Fibroblast of mammary gland (primary cell): ENCODE measurements at regions not wholly inside any gene's neighbourhood (a gene's known extent, or its start where the extent isn't known, plus 50 kb on each side); places are given as distances from the start of the nearest gene placed in this dataset.

Experiments
- DNase-seq: peaks from one replicate; pipeline ENCODE4 v3.0.0-alpha.2; 2010; ENCODE audit warnings: low read depth
- H3K4me3 ChIP-seq: 2 replicates; pipeline ENCODE4 v1.5.1; 2011; ENCODE audit warnings: low read depth, mild to moderate bottlenecking, low read length, moderate library complexity; ENCODE audit not compliant: control insufficient read depth
- CTCF ChIP-seq: conservative IDR thresholded peaks from 2 replicates; pipeline ENCODE4 v1.5.1; 2011; ENCODE audit warnings: low read depth, low read length, inconsistent platforms; ENCODE audit not compliant: control insufficient read depth, insufficient read depth

- no peak for TF ChIP-seq CTCF
- no peak for DNase-seq
Measured at GRCh38 chr2:81545626-81546025, 1241.1 kb upstream of the LRRTM1 start.

GRCh38 chr2:81542119-81542518 lies 1237.6 kb upstream of the LRRTM1 start:
- no peak for TF ChIP-seq CTCF
- DNase-seq, result no peak
- H3K4me3 ChIP-seq, result no peak overlapping the region

More at GRCh38 chr2:81545626-81546025, 1241.1 kb upstream of the LRRTM1 start:
- H3K4me3 ChIP-seq, result no peak overlapping the region

- no peak overlapping the region for H3K4me3 ChIP-seq
- TF ChIP-seq CTCF, result no peak
- no peak for DNase-seq
Measured at GRCh38 chr2:81529944-81530343, 1225.4 kb upstream of the LRRTM1 start.

- no peak for TF ChIP-seq CTCF
- no peak for DNase-seq
- H3K4me3 ChIP-seq, result no peak overlapping the region
Measured at GRCh38 chr2:81528852-81529480, 1224.4 kb upstream of the LRRTM1 start.

- H3K4me3 ChIP-seq, result no peak overlapping the region
- DNase-seq, result no peak
- TF ChIP-seq CTCF, result no peak
Measured at GRCh38 chr2:81523344-81523743, 1218.8 kb upstream of the LRRTM1 start.

- H3K4me3 ChIP-seq, result no peak overlapping the region
- no peak for TF ChIP-seq CTCF
- no peak for DNase-seq
Measured at GRCh38 chr2:81513328-81513727, 1208.8 kb upstream of the LRRTM1 start.

GRCh38 chr2:81505586-81505985 lies 1201.0 kb upstream of the LRRTM1 start:
- H3K4me3 ChIP-seq, result no peak overlapping the region
- no peak for DNase-seq
- no peak for TF ChIP-seq CTCF
